ENCODE measurements at regions not wholly inside any gene's neighbourhood (a gene's known extent, or its start where the extent isn't known, plus 50 kb on each side); places are given as distances from the start of the nearest gene placed in this dataset.

GRCh38 chr6:74756923-74757322, 448.9 kb downstream of the COL12A1 start:
- no peaks in the 10 kb centered on the region for H3K4me1 ChIP-seq
- H3K4me3 ChIP-seq: no peak overlapping the region
- ATAC-seq (peak; percentile 26 to 49), DNase-seq (peak in 1 of 2 donors; percentile 31)
- no peaks in the 10 kb centered on the region for H3K36me3 ChIP-seq
- no peaks in the 10 kb centered on the region for H3K27me3 ChIP-seq
- intact Hi-C loops (cut with DNase I; ENCODE audit: low total_unique reads): loop anchor here (10.0 kb wide), 1 partner anchor 448 kb away; the partner anchor contains the start of gene COL12A1
- in situ Hi-C loops (cut with MboI; ENCODE audit: low sequenced_read_pairs in 4 of 4): loop anchor here in 1 of 4 donors (10.0 kb wide), 1 partner anchor 448 kb away; the partner anchor contains the start of gene COL12A1
- no peak for TF ChIP-seq CTCF (IDR thresholded peaks at IDR 0.05 in 4 of 5, conservative IDR thresholded peaks at IDR 0.05 in 1 of 5)
- no peak for TF ChIP-seq POLR2A (IDR thresholded peaks at IDR 0.05)
- H3K9me3 ChIP-seq: no peaks in the 10 kb centered on the region
- H3K27ac ChIP-seq: no peak overlapping the region

- intact Hi-C loops (cut with DNase I; ENCODE audit: low total_unique reads): loop anchor here (10.0 kb wide), 1 partner anchor 449 kb away; the partner anchor contains the start of gene COL12A1
- H3K4me1 ChIP-seq: no peaks in the 10 kb centered on the region
- peak in 1 of 2 donors; percentile 51 for ATAC-seq
- in situ Hi-C loops (cut with MboI; ENCODE audit: low sequenced_read_pairs in 4 of 4): loop anchor here in 1 of 4 donors (10.0 kb wide), 1 partner anchor 449 kb away; the partner anchor contains the start of gene COL12A1
- no peak for DNase-seq
- H3K9me3 ChIP-seq: no peaks in the 10 kb centered on the region
- H3K27ac ChIP-seq: no peak overlapping the region
- no peaks in the 10 kb centered on the region for H3K27me3 ChIP-seq
- TF ChIP-seq POLR2A (IDR thresholded peaks at IDR 0.05): no peak
- no peak for TF ChIP-seq CTCF (IDR thresholded peaks at IDR 0.05 in 4 of 5, conservative IDR thresholded peaks at IDR 0.05 in 1 of 5)
- H3K36me3 ChIP-seq: no peaks in the 10 kb centered on the region
- H3K4me3 ChIP-seq: no peak overlapping the region
Measured at GRCh38 chr6:74755778-74756177, 450.1 kb downstream of the COL12A1 start.

GRCh38 chr6:74755196-74755595, 450.7 kb downstream of the COL12A1 start:
- ATAC-seq (no peak), DNase-seq (no peak)
- Histone ChIP-seq H3K27me3 (no peaks in the 10 kb centered on the region), H3K9me3 (no peaks in the 10 kb centered on the region), H3K36me3 (no peaks in the 10 kb centered on the region), H3K4me1 (no peaks in the 10 kb centered on the region), H3K4me3 (no peak overlapping the region), H3K27ac (no peak overlapping the region)
- in situ Hi-C loops (cut with MboI; ENCODE audit: low sequenced_read_pairs in 4 of 4) (loop anchor here in 1 of 4 donors (10.0 kb wide), 1 partner anchor 450 kb away; the partner anchor contains the start of gene COL12A1), intact Hi-C loops (cut with DNase I; ENCODE audit: low total_unique reads) (loop anchor here (10.0 kb wide), 1 partner anchor 450 kb away; the partner anchor contains the start of gene COL12A1)
- TF ChIP-seq POLR2A (IDR thresholded peaks at IDR 0.05) (no peak), CTCF (IDR thresholded peaks at IDR 0.05 in 4 of 5, conservative IDR thresholded peaks at IDR 0.05 in 1 of 5) (no peak)

GRCh38 chr6:74753883-74754600, 451.8 kb downstream of the COL12A1 start:
- H3K27me3 ChIP-seq: no peaks in the 10 kb centered on the region
- in situ Hi-C loops (cut with MboI; ENCODE audit: low sequenced_read_pairs in 4 of 4): loop anchor here in 1 of 4 donors (10.0 kb wide), 1 partner anchor 451 kb away; the partner anchor contains the start of gene COL12A1

More at GRCh38 chr6:74753883-74754600, 451.8 kb downstream of the COL12A1 start:
- Histone ChIP-seq H3K36me3 (no peaks in the 10 kb centered on the region), H3K9me3 (no peaks in the 10 kb centered on the region), H3K27ac (no peak overlapping the region), H3K4me1 (no peaks in the 10 kb centered on the region), H3K4me3 (no peak overlapping the region)
- DNase-seq (no peak), ATAC-seq (no peak)
- intact Hi-C loops (cut with DNase I; ENCODE audit: low total_unique reads): loop anchor here (10.0 kb wide), 1 partner anchor 451 kb away; the partner anchor contains the start of gene COL12A1
- TF ChIP-seq CTCF (IDR thresholded peaks at IDR 0.05 in 4 of 5, conservative IDR thresholded peaks at IDR 0.05 in 1 of 5) (no peak), POLR2A (IDR thresholded peaks at IDR 0.05) (no peak)
